ENCODE measurements at regions not wholly inside any gene's neighbourhood (a gene's known extent, or its start where the extent isn't known, plus 50 kb on each side); places are given as distances from the start of the nearest gene placed in this dataset.

GRCh38 chr3:117788506-117788905 is 1078.9 kb downstream of the TUSC7 start:
- no peak for TF ChIP-seq CTCF (IDR thresholded peaks at IDR 0.05)
- TF ChIP-seq POLR2A (IDR thresholded peaks at IDR 0.05), result no peak
